Brain microvascular endothelial cell (primary cell): ENCODE measurements at regions not wholly inside any gene's neighbourhood (a gene's known extent, or its start where the extent isn't known, plus 50 kb on each side); places are given as distances from the start of the nearest gene placed in this dataset.

Experiments
- DNase-seq: peaks from one replicate; pipeline ENCODE4 v3.0.0-alpha.2; 2020
- H3K27ac ChIP-seq: fragments of 250-450 bp; sonication (Bioruptor Pico); 2 replicates; pipeline ENCODE4 v1.5.1; 2020; ENCODE audit warnings: mild to moderate bottlenecking, moderate library complexity
- H3K27me3 ChIP-seq: fragments of 250-450 bp; sonication (Bioruptor Pico); replicated peaks from 2 replicates; pipeline ENCODE4 v1.5.1; 2020; ENCODE audit warnings: mild to moderate bottlenecking
- H3K36me3 ChIP-seq: fragments of 250-450 bp; sonication (Bioruptor Pico); replicated peaks from 2 replicates; pipeline ENCODE4 v1.5.1; 2020; ENCODE audit warnings: mild to moderate bottlenecking
- H3K4me3 ChIP-seq: 2 replicates; pipeline ENCODE4 v1.5.1; 2011; ENCODE audit warnings: low read depth, mild to moderate bottlenecking, control low read depth, low read length, moderate library complexity
- in situ Hi-C: cut with HindIII; loops from 2 replicates; pipeline ENCODE4 v1.10.0; 2017; ENCODE audit warnings: low sequenced_read_pairs, low pct_ligation_motif_present
- TF ChIP-seq, protein P1 (sequence below): IDR thresholded peaks from 2 replicates; pipeline ENCODE4 v1.5.1; 2011; ENCODE audit warnings: low read depth, mild to moderate bottlenecking, moderate library complexity, low read length, control low read depth, inconsistent platforms; ENCODE audit errors: missing control alignments

DNA sequence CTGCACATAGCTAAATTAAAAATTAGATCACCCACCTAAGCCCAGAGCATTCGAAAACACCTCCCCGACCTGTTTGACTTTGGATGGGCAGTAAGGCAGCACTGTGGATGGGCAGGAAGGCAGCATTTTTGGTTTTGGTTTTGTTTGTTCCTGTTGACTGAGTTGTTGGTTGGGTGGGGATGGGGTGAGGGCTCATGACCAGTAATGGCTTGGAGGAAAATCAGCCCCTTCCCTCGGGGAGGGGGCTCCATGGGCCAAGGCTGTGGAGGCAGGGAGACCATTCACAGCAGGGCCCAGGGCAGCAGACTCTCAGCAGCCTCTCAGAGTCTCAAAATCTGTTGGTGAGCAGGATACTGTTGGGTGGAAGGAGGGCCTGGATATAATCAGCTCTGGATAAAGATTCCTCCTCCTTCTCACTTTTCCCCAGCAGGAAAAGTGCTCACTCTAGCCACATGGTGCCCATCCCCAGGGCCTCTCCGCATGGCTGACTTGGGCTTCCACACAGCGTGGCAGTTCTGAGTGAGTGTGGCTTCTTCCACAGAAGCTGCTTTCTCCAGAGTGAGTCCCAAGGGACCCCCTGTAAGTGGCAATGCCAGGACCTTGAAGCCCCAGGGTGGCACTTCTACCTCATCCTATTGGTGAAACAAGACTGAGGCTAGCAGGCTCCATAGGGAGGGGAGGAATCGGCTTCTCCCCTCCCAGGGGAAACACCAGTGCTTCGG, 1491.2 kb downstream of the BRD1 start:
- H3K27ac ChIP-seq, result no peak overlapping the region
- in situ Hi-C loops, result no loop called here
- no peak for DNase-seq
- no peak overlapping the region for H3K4me3 ChIP-seq
- TF ChIP-seq, protein P1, sequence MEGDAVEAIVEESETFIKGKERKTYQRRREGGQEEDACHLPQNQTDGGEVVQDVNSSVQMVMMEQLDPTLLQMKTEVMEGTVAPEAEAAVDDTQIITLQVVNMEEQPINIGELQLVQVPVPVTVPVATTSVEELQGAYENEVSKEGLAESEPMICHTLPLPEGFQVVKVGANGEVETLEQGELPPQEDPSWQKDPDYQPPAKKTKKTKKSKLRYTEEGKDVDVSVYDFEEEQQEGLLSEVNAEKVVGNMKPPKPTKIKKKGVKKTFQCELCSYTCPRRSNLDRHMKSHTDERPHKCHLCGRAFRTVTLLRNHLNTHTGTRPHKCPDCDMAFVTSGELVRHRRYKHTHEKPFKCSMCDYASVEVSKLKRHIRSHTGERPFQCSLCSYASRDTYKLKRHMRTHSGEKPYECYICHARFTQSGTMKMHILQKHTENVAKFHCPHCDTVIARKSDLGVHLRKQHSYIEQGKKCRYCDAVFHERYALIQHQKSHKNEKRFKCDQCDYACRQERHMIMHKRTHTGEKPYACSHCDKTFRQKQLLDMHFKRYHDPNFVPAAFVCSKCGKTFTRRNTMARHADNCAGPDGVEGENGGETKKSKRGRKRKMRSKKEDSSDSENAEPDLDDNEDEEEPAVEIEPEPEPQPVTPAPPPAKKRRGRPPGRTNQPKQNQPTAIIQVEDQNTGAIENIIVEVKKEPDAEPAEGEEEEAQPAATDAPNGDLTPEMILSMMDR, result no peak
- no peaks in the 10 kb centered on the region for H3K36me3 ChIP-seq
- no peaks in the 10 kb centered on the region for H3K27me3 ChIP-seq

DNA sequence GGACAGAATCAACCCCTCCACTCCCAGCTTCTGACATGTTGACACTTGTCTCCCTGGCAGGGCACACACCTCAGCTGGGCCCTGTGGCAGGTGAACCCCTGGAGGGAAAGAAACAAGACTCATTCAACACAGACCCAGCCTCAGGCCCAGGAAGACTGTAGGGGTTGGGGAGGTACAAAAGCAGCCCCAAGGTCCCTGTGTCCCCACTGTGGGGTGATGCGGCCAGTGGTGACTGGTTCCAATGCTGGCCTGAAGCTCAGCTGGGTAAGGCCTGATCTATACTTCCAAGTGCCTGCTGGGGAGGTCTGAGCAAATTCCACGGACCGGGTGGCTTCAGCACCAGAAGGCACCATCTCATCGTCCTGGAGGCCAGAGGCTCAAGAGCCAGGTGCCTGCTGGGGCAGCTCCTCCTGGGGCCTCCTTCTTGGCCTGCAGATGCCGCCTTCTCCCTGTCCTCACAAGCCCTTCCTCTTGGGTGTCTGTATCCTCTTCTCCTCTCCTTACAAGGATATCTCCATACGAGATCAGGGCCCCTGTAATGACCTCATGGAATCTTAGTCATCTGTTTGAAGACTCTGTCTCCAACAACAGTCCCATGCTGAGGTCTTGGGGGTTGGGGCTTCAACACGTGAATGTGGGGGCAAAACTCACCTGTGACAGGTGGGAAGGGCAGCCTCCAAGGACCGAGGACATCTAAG, 1492.1 kb downstream of the BRD1 start:
- TF ChIP-seq, protein P1, result no peak
- Histone ChIP-seq H3K27ac (no peak overlapping the region), H3K27me3 (no peaks in the 10 kb centered on the region), H3K36me3 (no peaks in the 10 kb centered on the region), H3K4me3 (no peak overlapping the region)
- no peak for DNase-seq
- in situ Hi-C loops, result no loop called here

DNA sequence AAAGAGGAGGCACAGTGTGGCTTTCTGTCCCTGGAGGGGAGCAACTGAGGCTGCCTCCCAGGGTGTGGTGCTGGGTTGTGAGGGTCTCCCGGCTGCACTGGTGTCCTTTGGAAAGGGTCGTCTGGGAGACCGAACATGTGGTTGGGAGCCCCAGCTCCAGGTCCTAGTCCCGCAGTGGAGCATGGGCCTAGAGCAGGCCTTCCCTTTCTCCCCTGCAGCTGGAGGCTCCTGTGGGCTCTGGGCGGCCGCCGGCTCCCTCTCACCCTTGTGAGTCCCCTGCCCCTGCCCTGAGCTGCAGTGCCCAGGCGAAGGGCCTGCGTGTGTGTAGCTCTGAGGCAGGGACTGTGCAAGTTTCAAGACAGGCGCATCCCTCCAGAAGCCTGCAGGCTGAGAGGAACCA, 1492.7 kb downstream of the BRD1 start:
- no peaks in the 10 kb centered on the region for H3K27me3 ChIP-seq
- no peak overlapping the region for H3K4me3 ChIP-seq
- TF ChIP-seq, protein P1, result no peak
- DNase-seq, result no peak
- in situ Hi-C loops, result no loop called here
- no peaks in the 10 kb centered on the region for H3K36me3 ChIP-seq
- no peak overlapping the region for H3K27ac ChIP-seq

GRCh38 chr22:48333816-48334735, 1493.6 kb downstream of the BRD1 start:
- no peak for DNase-seq
- in situ Hi-C loops, result no loop called here
- Histone ChIP-seq H3K4me3 (no peak overlapping the region), H3K27me3 (no peaks in the 10 kb centered on the region), H3K27ac (no peak overlapping the region), H3K36me3 (no peaks in the 10 kb centered on the region)
- TF ChIP-seq, protein P1, result no peak

- H3K27ac ChIP-seq, result no peak overlapping the region
- H3K36me3 ChIP-seq, result no peaks in the 10 kb centered on the region
- H3K27me3 ChIP-seq, result no peaks in the 10 kb centered on the region
- TF ChIP-seq, protein P1, result no peak
- DNase-seq, result no peak
- no peak overlapping the region for H3K4me3 ChIP-seq
- in situ Hi-C loops, result no loop called here
These were observed 1494.3 kb downstream of the BRD1 start for GRCh38 chr22:48333323-48333763.
